Transverse colon (tissue), 4 donors: ENCODE measurements at regions not wholly inside any gene's neighbourhood (a gene's known extent, or its start where the extent isn't known, plus 50 kb on each side); places are given as distances from the start of the nearest gene placed in this dataset.

ENCODE experiments used
- EP300 ChIP-seq: sonication (generic); formaldehyde crosslinking; IDR thresholded peaks from one replicate; pipeline ENCODE4 v1.6.1; 2017; ENCODE audit warnings: antibody characterized with exemption, low read depth
- POLR2A ChIP-seq: fragments of 450-650 bp; IDR thresholded peaks from one replicate; pipeline ENCODE4 v1.6.1; 2016; ENCODE audit warnings: antibody characterized with exemption, mild to moderate bottlenecking, moderate library complexity
- POLR2AphosphoS5 ChIP-seq, 3 donors: sonication (generic); formaldehyde crosslinking; IDR thresholded peaks; one replicate each; pipeline ENCODE4 v1.6.1; 2016; ENCODE audit warnings: antibody characterized with exemption in 3 of 3
- TF ChIP-seq, protein P1 (sequence below), 5 experiments: fragments of 200-600 bp in 3 of 5; fragments of 450-650 bp in 2 of 5; sonication (generic) in 3 of 5; IDR thresholded peaks; 1 replicate in 2 of 5; 2 replicates in 3 of 5; pipeline ENCODE4 v1.5.1; 2016 to 2017; ENCODE audit warnings: antibody characterized with exemption in 5 of 5, inconsistent platforms in 3 of 5, mild to moderate bottlenecking in 2 of 5, moderate library complexity in 1 of 5

DNA sequence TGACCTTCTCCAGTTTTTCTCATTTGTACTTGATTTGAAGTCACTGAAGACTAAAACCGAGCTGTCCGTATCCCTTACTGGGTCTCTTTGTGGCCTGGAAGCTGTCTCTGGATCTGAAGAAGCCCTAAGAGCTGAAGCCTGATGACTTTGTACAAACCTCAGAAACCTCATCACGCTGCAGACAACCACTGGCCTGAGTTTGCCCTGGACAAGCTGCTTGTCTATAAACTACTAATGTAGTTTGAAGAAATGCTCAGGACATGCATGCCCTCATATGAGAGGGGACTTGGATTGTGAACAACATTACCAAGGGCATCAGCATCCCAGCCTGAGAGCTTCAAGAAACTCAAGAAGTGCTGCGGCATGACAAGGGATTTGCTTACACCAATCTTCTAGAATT is 79.3 kb upstream of the CBLN2 start:
- no peak for TF ChIP-seq POLR2AphosphoS5 (IDR thresholded peaks at IDR 0.05)
- TF ChIP-seq, protein P1, sequence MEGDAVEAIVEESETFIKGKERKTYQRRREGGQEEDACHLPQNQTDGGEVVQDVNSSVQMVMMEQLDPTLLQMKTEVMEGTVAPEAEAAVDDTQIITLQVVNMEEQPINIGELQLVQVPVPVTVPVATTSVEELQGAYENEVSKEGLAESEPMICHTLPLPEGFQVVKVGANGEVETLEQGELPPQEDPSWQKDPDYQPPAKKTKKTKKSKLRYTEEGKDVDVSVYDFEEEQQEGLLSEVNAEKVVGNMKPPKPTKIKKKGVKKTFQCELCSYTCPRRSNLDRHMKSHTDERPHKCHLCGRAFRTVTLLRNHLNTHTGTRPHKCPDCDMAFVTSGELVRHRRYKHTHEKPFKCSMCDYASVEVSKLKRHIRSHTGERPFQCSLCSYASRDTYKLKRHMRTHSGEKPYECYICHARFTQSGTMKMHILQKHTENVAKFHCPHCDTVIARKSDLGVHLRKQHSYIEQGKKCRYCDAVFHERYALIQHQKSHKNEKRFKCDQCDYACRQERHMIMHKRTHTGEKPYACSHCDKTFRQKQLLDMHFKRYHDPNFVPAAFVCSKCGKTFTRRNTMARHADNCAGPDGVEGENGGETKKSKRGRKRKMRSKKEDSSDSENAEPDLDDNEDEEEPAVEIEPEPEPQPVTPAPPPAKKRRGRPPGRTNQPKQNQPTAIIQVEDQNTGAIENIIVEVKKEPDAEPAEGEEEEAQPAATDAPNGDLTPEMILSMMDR (IDR thresholded peaks at IDR 0.05), result no peak
- TF ChIP-seq POLR2A, result no peak
- TF ChIP-seq EP300, result no peak
